ENCODE measurements at regions not wholly inside any gene's neighbourhood (a gene's known extent, or its start where the extent isn't known, plus 50 kb on each side); places are given as distances from the start of the nearest gene placed in this dataset.

DNA sequence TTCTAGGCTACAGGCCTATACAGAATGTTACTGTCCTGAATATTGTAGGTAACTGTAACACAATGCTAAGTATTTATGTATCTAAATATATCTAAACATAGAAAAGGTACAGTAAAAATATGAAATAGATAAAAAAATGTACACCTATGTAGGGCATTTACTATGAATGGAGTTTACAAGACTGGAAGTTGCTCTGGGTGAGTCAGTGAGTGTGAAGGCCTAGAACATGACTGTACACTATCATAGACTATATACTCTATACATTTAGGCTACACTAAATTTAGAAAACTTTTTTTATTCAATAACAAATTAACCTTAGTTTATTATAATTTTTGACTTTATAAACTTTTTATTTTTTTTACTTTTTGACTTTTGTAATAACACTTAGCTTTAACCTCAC lies 136.9 kb downstream of the DUSP10 start:
- Histone ChIP-seq H3K4me3 (replicated peaks in 1 of 3; ENCODE audit: insufficient read depth in 1 of 3, low read depth in 1 of 3, low read length in 3 of 3) (no peak overlapping the region), H3K79me2 (ENCODE audit: control insufficient read depth, insufficient read depth, low read length) (no peaks in the 10 kb centered on the region), H3K9me1 (replicated peaks; ENCODE audit: control insufficient read depth, extremely low read depth, insufficient read depth, low read length) (no peaks in the 10 kb centered on the region), H3K27ac (ENCODE audit: insufficient read depth, low read depth, low read length) (no peak overlapping the region), H3K36me3 (ENCODE audit: control insufficient read depth in 2 of 2, extremely low read depth in 1 of 2, insufficient read depth in 2 of 2, low read length in 2 of 2) (no peaks in the 10 kb centered on the region), H3K9me3 (replicated peaks; ENCODE audit: control insufficient read depth, insufficient read depth, low read length) (no peaks in the 10 kb centered on the region), H2AFZ (ENCODE audit: low read depth, low read length) (no peak overlapping the region), H3K9ac (replicated peaks; ENCODE audit: extremely low read depth, insufficient read depth, low read length) (no peak overlapping the region), H3K27me3 (ENCODE audit: control insufficient read depth in 2 of 2, insufficient read depth in 2 of 2, low read length in 2 of 2) (no peaks in the 10 kb centered on the region), H3K4me1 (ENCODE audit: control insufficient read depth, extremely low read depth, insufficient read depth, low read length) (no peaks in the 10 kb centered on the region), H3K4me2 (ENCODE audit: insufficient read depth, low read length) (no peak overlapping the region), H4K20me1 (replicated peaks; ENCODE audit: control insufficient read depth, extremely low read depth, insufficient read depth, low read length) (no peaks in the 10 kb centered on the region)
- dilution Hi-C loops (cut with MboI; ENCODE audit: extremely low pct_ligation_motif_present, low sequenced_read_pairs) (no loop called here), intact Hi-C loops (cut with micrococcal nuclease) (no loop called here)
- no TSS peak for BruUV-seq (replicated peaks)
- DNase-seq (ENCODE audit: low read depth, low spot score) (no peak), FAIRE-seq (no peak)
- POLR2A ChIA-PET = no interaction called here
- CTCF ChIA-PET = no interaction called here
- no peak for TF ChIP-seq JUN (IDR thresholded peaks at IDR 0.05; ENCODE audit: borderline replicate concordance, insufficient read depth, insufficient read length, low read depth)
- TF ChIP-seq FOS (IDR thresholded peaks at IDR 0.05; ENCODE audit: borderline replicate concordance, insufficient read depth, low read length) = no peak
- TF ChIP-seq MYC (IDR thresholded peaks at IDR 0.05; ENCODE audit: low read depth, low read length) = no peak
- TF ChIP-seq GATA2 (IDR thresholded peaks at IDR 0.05; ENCODE audit: insufficient read depth, insufficient read length, low read depth, low read length) = no peak
- no peak for TF ChIP-seq POLR2AphosphoS5 (IDR thresholded peaks at IDR 0.05; ENCODE audit: insufficient read depth, low read depth, low read length)
- TF ChIP-seq, protein P1, sequence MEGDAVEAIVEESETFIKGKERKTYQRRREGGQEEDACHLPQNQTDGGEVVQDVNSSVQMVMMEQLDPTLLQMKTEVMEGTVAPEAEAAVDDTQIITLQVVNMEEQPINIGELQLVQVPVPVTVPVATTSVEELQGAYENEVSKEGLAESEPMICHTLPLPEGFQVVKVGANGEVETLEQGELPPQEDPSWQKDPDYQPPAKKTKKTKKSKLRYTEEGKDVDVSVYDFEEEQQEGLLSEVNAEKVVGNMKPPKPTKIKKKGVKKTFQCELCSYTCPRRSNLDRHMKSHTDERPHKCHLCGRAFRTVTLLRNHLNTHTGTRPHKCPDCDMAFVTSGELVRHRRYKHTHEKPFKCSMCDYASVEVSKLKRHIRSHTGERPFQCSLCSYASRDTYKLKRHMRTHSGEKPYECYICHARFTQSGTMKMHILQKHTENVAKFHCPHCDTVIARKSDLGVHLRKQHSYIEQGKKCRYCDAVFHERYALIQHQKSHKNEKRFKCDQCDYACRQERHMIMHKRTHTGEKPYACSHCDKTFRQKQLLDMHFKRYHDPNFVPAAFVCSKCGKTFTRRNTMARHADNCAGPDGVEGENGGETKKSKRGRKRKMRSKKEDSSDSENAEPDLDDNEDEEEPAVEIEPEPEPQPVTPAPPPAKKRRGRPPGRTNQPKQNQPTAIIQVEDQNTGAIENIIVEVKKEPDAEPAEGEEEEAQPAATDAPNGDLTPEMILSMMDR (IDR thresholded peaks at IDR 0.05; ENCODE audit: extremely low read depth in 1 of 2, insufficient read depth in 1 of 2, low read depth in 1 of 2, low read length in 2 of 2) = no peak
- TF ChIP-seq, protein P2, sequence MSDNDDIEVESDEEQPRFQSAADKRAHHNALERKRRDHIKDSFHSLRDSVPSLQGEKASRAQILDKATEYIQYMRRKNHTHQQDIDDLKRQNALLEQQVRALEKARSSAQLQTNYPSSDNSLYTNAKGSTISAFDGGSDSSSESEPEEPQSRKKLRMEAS (IDR thresholded peaks at IDR 0.05; ENCODE audit: insufficient read depth, insufficient read length) = no peak
- no peak for TF ChIP-seq EZH2 (IDR thresholded peaks at IDR 0.05; ENCODE audit: borderline replicate concordance, low read depth, low read length, severe bottlenecking)
- TF ChIP-seq POLR2A (IDR thresholded peaks at IDR 0.05; ENCODE audit: low read depth, low read length) = no peak
